ENCODE measurements at regions not wholly inside any gene's neighbourhood (a gene's known extent, or its start where the extent isn't known, plus 50 kb on each side); places are given as distances from the start of the nearest gene placed in this dataset.

DNA sequence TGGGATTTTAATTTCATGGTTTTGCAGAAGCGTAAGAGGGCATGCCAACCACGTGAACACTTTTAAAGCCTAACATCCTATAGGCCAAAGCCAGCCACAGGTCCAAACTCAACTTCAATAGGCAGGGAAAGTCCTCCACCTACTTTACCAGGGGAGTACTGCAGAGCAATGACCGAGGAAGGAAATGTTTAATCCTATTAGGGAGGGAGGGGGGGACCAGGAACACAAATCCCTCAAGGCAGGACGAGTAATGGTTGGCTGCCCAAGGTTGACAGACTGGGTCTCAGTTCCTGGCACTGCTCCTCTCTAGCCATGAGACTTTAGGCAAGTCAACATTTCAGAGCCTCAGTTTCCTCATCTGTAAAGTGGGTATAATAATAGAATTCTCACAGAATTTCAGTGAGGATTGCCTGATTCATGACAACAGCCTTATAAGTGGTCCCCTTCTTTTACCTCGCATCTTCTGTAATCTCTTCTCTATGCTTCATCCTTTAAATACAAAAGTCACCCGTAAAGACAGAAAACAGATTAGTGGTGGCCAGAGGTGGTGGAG, 315.8 kb downstream of the HAPSTR1 start:
- DNase-seq: no peak
- H3K27ac ChIP-seq (ENCODE audit: low read length): no peak overlapping the region
- H3K27me3 ChIP-seq (ENCODE audit: insufficient read depth, low read length, poor library complexity): peaks cover 8% of the 10 kb centered on the region
- H3K4me2 ChIP-seq (ENCODE audit: insufficient read depth, low read length): no peak overlapping the region
- TF ChIP-seq, protein P1, sequence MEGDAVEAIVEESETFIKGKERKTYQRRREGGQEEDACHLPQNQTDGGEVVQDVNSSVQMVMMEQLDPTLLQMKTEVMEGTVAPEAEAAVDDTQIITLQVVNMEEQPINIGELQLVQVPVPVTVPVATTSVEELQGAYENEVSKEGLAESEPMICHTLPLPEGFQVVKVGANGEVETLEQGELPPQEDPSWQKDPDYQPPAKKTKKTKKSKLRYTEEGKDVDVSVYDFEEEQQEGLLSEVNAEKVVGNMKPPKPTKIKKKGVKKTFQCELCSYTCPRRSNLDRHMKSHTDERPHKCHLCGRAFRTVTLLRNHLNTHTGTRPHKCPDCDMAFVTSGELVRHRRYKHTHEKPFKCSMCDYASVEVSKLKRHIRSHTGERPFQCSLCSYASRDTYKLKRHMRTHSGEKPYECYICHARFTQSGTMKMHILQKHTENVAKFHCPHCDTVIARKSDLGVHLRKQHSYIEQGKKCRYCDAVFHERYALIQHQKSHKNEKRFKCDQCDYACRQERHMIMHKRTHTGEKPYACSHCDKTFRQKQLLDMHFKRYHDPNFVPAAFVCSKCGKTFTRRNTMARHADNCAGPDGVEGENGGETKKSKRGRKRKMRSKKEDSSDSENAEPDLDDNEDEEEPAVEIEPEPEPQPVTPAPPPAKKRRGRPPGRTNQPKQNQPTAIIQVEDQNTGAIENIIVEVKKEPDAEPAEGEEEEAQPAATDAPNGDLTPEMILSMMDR (IDR thresholded peaks at IDR 0.05; ENCODE audit: borderline replicate concordance, extremely low read depth, low read length, poor library complexity, severe bottlenecking): no peak
- no peak overlapping the region for H3K4me3 ChIP-seq (ENCODE audit: low read depth in 1 of 2, low read length in 2 of 2)
- H3K9ac ChIP-seq (ENCODE audit: low read depth, low read length): no peak overlapping the region
- no peak for ATAC-seq (ENCODE audit: insufficient read depth, low read depth)
- H3K79me2 ChIP-seq (ENCODE audit: insufficient read depth, low read length): no peaks in the 10 kb centered on the region
- no peak overlapping the region for H2AFZ ChIP-seq (ENCODE audit: low read depth, low read length)
- H3K4me1 ChIP-seq (ENCODE audit: insufficient read depth, low read length): no peaks in the 10 kb centered on the region
- H3K36me3 ChIP-seq (ENCODE audit: insufficient read depth, low read length): no peaks in the 10 kb centered on the region
- no peaks in the 10 kb centered on the region for H3K9me3 ChIP-seq (ENCODE audit: insufficient read depth, low read length, severe bottlenecking)
- H4K20me1 ChIP-seq (ENCODE audit: insufficient read depth, low read length): no peaks in the 10 kb centered on the region

- ATAC-seq (ENCODE audit: insufficient read depth, low read depth): no peak
- Histone ChIP-seq H3K27ac (ENCODE audit: low read length) (no peak overlapping the region), H3K27me3 (ENCODE audit: insufficient read depth, low read length, poor library complexity) (peaks cover 13% of the 10 kb centered on the region), H3K9ac (ENCODE audit: low read depth, low read length) (no peak overlapping the region), H3K4me3 (ENCODE audit: low read depth in 1 of 2, low read length in 2 of 2) (no peak overlapping the region), H3K36me3 (ENCODE audit: insufficient read depth, low read length) (no peaks in the 10 kb centered on the region), H2AFZ (ENCODE audit: low read depth, low read length) (no peak overlapping the region), H3K4me1 (ENCODE audit: insufficient read depth, low read length) (no peaks in the 10 kb centered on the region), H3K9me3 (ENCODE audit: insufficient read depth, low read length, severe bottlenecking) (no peaks in the 10 kb centered on the region), H4K20me1 (ENCODE audit: insufficient read depth, low read length) (no peaks in the 10 kb centered on the region), H3K4me2 (ENCODE audit: insufficient read depth, low read length) (no peak overlapping the region), H3K79me2 (ENCODE audit: insufficient read depth, low read length) (no peaks in the 10 kb centered on the region)
- no peak for TF ChIP-seq EZH2 (IDR thresholded peaks at IDR 0.05; ENCODE audit: borderline replicate concordance, low read depth, low read length, severe bottlenecking)
- TF ChIP-seq, protein P1 (IDR thresholded peaks at IDR 0.05; ENCODE audit: borderline replicate concordance, extremely low read depth, low read length, poor library complexity, severe bottlenecking): no peak
- DNase-seq: no peak
Observed at GRCh38 chr16:9408297-9408878, 316.9 kb downstream of the HAPSTR1 start.

DNA sequence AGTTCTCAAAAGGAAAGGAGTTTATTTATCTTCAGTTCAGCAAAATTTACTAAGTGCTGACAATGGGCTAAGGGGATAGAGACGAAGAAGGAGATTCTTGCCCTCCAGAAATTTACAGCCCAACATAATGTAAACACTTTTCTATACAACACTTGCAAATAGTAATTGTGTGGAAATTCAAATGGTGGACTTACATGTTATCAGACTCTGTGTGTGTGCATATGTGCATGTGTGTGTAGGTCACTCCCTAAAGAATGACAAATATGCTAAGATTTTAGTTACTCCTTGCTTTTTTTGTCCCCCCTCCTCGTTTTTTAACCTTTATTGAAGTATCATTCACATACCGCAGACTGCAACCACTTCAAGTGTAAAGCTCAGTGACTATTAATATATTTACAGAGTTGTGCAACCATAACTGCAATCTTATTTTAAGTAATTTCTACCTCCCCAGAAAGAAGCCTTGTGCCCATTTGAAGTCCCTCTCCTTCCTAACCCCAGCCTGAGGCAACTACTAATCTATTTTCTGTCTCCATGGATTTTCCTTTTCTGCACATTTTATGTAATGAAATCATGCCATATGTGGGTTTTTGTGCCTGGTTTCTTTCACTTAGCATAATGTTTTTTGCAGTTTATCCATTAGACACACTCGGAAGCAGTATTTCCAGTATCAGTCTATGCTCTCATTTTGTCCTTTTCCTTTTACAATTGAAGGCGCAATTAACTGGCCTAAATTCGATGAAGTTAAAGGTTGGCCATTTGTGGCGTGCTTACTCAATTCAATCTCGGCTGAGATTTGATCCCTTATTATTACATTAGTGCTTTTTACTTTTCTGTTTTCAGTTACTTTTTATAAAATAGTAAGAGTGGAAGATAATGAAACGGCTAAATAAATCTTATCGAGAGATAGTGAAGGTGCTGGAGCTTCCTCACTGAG, 318.4 kb downstream of the HAPSTR1 start:
- Histone ChIP-seq H2AFZ (ENCODE audit: low read depth, low read length) (no peak overlapping the region), H3K27me3 (ENCODE audit: insufficient read depth, low read length, poor library complexity) (peaks cover 13% of the 10 kb centered on the region), H3K36me3 (ENCODE audit: insufficient read depth, low read length) (no peaks in the 10 kb centered on the region), H3K9me3 (ENCODE audit: insufficient read depth, low read length, severe bottlenecking) (no peaks in the 10 kb centered on the region), H3K4me1 (ENCODE audit: insufficient read depth, low read length) (no peaks in the 10 kb centered on the region), H4K20me1 (ENCODE audit: insufficient read depth, low read length) (no peaks in the 10 kb centered on the region), H3K4me3 (ENCODE audit: low read depth in 1 of 2, low read length in 2 of 2) (no peak overlapping the region), H3K9ac (ENCODE audit: low read depth, low read length) (no peak overlapping the region), H3K27ac (ENCODE audit: low read length) (no peak overlapping the region), H3K4me2 (ENCODE audit: insufficient read depth, low read length) (no peak overlapping the region), H3K79me2 (ENCODE audit: insufficient read depth, low read length) (no peaks in the 10 kb centered on the region)
- TF ChIP-seq EZH2 (IDR thresholded peaks at IDR 0.05; ENCODE audit: borderline replicate concordance, low read depth, low read length, severe bottlenecking): no peak
- TF ChIP-seq, protein P1 (IDR thresholded peaks at IDR 0.05; ENCODE audit: borderline replicate concordance, extremely low read depth, low read length, poor library complexity, severe bottlenecking): no peak
- DNase-seq (no peak), ATAC-seq (ENCODE audit: insufficient read depth, low read depth) (no peak)

Measured in DND-41 (cell line).